Cardiac fibroblast (primary cell): ENCODE measurements at regions not wholly inside any gene's neighbourhood (a gene's known extent, or its start where the extent isn't known, plus 50 kb on each side); places are given as distances from the start of the nearest gene placed in this dataset.

Experiments used
- DNase-seq, 2 donors: peaks; one replicate each; pipeline versions ENCODE4 v3.0.0 to v3.0.0-alpha.2; 2010; ENCODE audit warnings: low read depth in 2 of 2
- H3K4me3 ChIP-seq, 2 donors: replicated peaks in 1 of 2; 1 replicate in 1 of 2; 2 replicates in 1 of 2; pipeline ENCODE4 v1.5.1; 2011; ENCODE audit warnings: low read depth in 2 of 2, low read length in 2 of 2, mild to moderate bottlenecking in 2 of 2, moderate library complexity in 1 of 2
- CTCF ChIP-seq: IDR thresholded peaks from one replicate; pipeline ENCODE4 v1.5.1; 2011; ENCODE audit warnings: low read depth, mild to moderate bottlenecking, low read length, inconsistent platforms

- DNase-seq = no peak
- TF ChIP-seq CTCF = no peak
- H3K4me3 ChIP-seq = no peak overlapping the region
Observed at GRCh38 chr1:208357644-208358507, 113.7 kb upstream of the PLXNA2 start.

- TF ChIP-seq CTCF = no peak
- no peak overlapping the region for H3K4me3 ChIP-seq
Observed at GRCh38 chr1:208358651-208359050, 114.5 kb upstream of the PLXNA2 start.

GRCh38 chr1:208362011-208362410 lies 117.8 kb upstream of the PLXNA2 start:
- no peak for TF ChIP-seq CTCF
- DNase-seq = no peak
- no peak overlapping the region for H3K4me3 ChIP-seq

More at GRCh38 chr1:208358651-208359050, 114.5 kb upstream of the PLXNA2 start:
- no peak for DNase-seq

- no peak for TF ChIP-seq CTCF
- H3K4me3 ChIP-seq = no peak overlapping the region
- DNase-seq = no peak
Observed at GRCh38 chr1:208366559-208366958, 122.4 kb upstream of the PLXNA2 start.

GRCh38 chr1:208369045-208369444 lies 124.9 kb upstream of the PLXNA2 start:
- DNase-seq = no peak
- no peak overlapping the region for H3K4me3 ChIP-seq
- TF ChIP-seq CTCF = no peak

DNA sequence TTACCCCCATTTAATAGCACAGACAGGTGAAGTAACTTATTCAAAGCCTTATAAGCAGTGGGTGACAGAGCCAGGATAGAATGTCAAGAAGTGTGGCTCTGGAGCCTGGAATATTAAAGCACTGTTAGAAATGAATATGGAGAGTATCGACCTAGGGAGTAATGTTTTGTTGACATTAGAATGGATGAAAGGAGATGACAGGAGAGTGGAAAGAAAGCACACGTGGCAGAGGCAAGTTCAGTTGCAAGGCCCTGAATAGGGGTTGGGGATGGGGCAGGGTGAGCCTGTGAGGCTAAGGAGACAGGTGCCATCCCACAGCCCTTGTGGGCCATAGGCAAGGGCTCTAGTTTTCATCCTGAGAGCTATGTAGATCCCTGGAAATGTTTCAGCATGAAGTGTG lies 125.5 kb upstream of the PLXNA2 start:
- TF ChIP-seq CTCF = no peak
- DNase-seq = no peak
- no peak overlapping the region for H3K4me3 ChIP-seq

DNA sequence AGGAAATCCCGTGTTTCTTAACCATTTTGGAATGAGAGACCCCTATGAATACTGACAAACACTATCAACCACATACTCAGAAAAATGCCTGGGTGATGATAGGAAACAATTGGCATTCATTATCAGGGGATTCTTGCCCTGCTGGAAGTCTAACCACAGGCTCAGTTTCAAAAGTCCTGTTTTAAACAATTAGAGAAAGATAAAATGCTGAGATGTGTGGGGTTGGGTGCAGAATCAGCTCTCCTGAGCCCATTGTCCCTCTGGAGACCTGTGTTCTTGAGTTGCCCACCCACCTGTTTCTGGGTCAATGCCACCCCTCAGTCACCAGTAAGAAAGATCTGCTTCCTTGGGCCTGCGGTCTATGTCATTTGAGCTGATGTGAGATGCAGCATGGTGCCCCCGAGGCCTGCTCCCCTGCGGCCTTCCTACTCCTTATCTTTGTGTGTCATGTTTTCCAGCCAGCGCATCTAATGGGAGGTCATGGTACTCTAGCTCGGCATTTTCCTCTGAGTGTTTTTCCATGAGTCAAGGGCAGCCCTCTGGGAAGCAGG lies 130.3 kb upstream of the PLXNA2 start:
- TF ChIP-seq CTCF = no peak
- H3K4me3 ChIP-seq = no peak overlapping the region
- no peak for DNase-seq
